HG02884 (cell line): ENCODE measurements at regions not wholly inside any gene's neighbourhood (a gene's known extent, or its start where the extent isn't known, plus 50 kb on each side); places are given as distances from the start of the nearest gene placed in this dataset.

Experiments
- ATAC-seq: cut with Tn5 transposase; IDR thresholded peaks from one replicate; pipeline ENCODE4 v1.9.1; 2021; ENCODE audit warnings: mild to moderate bottlenecking, moderate library complexity; ENCODE audit not compliant: unreplicated experiment

DNA sequence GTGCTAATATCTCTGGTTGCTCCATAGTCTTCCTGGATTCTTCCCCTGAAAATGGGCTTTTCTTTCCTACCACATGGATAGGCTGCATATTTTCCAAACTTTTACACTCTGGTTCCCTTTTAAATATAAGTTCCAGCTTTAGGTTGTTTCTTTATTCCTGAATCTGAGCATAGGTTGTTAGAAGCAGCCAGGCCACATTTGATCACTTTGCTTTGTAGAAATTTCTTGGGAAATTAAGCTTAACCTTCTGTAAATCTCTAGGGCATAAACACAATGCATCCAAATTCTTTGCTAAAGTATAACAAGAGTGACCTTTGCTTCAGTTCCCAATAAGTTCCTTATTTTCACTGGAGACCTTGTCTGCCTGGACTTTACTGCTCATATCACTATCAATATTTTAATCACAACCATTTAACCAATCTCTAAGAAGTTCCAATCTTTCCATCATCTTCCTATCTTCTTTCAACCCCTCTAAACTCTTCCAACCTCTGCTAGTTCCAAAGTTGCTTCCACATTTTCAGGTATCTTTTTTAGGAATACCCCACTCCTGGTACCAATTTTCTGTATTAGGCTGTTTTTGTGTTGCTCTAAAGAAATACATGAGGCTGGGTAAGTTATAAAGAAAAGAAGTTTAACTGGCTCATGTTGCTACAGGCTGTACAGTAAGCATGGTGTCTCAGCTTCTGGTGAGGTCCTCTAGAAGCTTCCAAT lies 389.6 kb upstream of the HS6ST1 start:
- no peak for ATAC-seq

DNA sequence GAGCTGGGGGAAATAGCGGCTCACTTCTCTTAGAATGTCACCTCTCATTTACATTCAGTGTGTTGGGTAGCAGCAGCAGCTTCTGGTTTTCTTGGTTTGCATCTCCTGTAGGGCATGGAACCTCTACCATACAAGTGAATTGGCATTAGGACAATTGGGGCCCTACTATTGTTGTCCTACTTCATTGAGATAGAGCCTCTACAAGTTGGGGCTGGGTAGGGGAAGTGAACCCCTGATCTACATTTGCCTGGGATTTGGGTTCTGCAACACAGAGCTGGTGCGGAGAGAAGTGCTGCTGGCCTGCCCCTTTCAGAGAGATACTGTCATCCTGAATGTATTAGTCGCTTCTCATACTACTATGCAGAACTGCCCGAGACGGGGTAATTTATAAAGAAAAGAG lies 391.6 kb upstream of the HS6ST1 start:
- no peak for ATAC-seq

DNA sequence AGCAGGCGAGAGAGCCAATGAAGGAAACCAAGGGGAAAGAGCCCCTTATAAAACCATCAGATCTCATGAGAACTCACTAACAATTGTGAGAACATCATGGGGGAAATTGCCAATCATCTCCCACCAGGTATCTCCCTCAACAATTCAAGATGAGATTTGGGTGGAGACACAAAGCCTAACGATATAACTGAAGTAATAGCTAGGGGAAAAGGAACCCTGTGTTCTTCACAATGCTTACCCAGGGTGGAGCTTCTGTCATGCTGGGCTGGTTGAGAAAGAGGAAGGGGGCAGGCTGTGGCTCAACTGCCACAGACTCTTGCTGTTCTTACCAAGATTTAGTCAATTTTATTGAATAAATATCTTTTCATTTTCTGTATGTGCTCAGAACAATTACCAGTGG lies 392.1 kb upstream of the HS6ST1 start:
- ATAC-seq = no peak

DNA sequence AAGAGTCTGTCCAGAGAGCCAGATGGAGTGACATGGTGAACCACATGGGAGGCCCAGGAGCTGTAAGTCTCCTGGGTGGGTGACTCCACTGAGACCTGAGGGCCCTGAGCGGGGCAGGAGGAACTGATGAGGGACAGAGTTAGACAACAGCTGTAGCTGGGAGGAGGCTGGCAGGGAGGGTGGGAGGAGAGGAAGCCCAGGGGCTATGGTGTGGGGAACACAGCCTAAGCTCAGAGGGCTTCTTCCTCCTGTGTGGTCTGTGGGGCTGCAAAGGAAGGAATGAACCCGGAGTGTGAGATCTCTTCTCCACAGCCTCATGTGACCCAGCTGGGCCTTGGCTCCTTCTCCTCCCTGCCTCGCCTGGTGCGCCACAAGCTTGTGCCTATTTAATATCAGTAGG lies 395.6 kb upstream of the HS6ST1 start:
- no peak for ATAC-seq

DNA sequence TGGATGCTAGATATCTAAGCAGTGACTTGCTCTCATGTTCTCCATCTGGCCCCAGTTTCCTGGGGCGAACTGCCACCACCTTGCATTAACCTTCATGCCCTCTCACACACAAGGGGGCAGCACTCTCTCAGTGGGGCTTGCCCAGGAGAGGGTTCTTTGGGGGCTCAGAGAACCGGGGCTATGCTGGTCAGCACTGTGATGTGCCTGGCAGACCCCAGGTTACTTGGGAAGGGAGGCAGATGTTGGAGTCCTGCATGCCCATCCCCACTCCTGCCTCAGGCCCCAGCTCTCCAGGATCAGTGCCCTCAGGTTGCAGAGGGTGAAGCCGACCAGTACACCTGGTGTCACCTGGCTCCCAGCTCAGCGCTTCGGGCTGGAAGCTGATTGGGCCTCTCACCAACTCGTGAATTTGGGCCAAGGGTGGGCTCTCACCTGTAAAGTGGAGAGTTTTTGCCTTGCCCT lies 396.2 kb upstream of the HS6ST1 start:
- no peak for ATAC-seq

DNA sequence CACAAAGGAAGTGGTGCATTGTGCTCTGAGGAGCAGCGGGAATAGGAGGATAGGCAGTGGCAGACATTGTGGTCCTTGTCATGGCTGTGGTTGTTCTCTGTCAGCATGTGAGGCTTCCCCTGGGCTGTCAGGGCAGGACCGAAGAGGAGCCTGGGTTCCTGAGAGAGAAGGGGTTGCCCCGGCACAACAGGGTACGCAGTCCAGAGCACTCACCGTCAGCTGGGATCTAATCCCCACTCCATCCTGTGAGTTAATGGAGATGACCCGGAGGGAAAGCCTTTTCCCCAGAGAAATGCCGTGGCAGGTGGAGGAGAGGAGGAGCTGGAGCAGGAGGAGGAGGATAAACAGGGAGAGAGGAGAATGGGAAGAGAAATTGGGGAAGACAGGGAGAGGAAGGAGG lies 396.7 kb upstream of the HS6ST1 start:
- no peak for ATAC-seq

DNA sequence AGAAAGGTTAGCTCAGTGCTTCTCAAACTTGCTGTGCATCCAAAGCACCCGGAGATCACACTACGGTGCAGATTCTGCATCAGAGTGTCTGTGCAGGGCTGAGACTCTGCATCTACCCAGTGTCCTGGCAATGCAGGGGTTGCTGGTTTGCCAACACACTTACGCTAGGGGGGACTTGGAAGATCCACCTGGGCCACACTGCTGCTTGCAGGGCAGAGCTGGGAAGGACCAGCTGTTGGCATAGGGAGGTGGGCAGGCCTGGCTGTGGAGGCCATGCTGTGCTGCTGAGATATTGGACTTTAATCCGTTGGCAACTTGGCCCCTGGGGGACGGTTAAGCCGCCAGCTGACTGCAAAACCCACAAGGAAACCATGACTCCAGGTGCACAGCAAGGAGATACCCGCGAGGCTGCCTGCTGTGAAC lies 397.6 kb upstream of the HS6ST1 start:
- ATAC-seq = no peak

DNA sequence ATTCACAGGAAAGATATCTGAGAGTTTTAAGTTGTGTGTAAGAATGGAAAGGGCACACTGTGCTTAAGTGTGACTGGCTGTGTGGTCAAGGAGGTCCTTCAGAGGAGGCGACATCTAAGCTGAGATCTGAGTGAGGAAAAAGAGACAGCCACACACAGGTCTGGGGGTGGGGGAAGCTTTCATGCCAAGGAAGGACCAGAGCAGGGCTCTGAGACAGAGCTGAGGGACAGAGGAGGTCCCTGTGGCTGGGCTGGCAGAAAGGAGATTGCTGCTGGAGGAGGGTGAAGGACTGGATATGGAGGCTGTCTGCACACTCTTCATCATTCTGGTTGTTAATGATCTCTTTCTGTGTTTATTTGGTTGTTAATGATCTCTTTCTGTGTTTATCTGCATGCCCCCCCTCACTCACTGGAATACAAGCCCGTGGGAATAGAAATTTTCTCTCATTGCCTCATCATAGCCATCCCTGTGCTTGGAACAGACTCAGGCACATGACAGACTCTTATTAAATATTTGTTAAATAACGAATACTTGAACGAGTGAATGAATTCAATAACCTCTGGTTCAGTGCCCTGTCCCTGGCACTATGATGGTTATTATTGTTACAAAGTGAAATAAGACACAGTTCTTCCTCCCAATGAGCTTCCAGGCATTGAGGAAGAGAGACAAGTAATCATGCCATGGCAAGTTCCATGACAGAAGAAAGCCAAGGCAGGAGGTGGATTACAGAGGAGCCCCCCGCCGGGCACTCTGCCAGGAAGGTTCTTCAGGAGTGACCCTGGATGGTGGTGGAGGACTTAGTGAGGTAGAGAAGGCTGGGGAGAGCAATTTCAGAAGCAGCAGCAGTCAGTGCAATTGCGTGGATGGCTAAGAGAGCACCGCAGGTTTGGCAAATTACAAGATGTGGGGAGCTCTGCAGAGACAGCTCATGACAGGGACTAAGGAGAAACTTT lies 399.4 kb upstream of the HS6ST1 start:
- ATAC-seq = no peak

DNA sequence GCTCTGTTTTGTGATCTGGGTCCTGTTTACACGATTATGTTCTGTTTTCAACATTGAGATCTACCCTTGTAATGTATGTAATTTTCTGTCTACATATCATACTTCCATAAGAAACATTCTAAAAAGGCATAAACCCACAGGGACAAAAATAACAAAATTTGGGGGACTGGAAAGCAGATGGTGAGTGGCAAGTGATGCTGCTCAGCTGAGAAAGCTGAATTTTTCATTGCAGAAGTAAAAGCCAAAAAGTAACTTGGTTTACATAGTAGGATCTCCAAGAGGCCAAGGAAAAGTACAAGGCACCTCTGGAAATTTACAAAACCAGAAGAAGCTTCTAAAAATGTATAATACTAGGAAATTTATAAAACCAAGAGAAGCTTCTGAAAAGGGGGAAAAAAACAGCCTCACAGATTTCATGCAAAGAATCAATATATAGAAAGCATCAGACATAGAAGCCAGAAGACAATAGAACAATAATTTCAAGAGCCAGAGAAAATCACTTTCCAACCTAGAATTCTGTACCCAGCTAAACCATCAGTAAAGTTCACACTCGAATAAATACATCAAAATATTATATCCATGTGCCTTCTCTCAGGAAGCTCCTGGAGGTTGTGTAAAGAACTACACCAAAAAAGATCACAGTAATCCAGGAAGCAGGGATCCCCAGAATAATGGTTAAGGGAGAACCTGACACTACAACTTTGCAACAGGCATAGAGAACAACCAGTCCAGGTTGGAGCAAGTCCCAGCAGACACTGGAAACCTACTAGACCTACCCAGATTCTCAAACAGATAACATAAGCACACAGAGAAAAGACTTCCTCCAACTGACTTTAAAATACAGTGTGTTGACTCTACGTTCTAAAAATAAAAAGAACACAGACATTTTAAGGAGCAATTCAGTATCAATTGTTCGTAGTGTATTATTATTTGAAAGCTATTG lies 401.7 kb upstream of the HS6ST1 start:
- ATAC-seq = no peak

DNA sequence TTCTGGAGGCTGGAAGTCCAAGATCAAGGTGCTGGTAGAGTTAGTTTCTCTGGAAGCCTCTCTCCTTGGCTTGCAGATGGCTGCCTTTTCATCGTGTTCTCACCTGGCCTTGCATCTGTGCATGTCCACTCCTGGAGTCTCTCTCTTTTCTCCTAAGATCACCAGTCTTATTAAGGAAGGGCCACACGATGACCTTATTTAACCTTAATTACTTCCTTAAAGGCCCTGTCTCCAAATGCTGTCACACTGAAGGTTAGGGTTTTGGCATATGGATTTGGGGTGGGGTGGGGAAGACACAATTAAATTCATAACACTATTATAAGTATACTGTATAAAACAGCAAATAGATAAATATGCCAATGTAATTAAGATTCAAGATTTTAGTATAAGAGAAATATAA lies 402.4 kb upstream of the HS6ST1 start:
- ATAC-seq = no peak

DNA sequence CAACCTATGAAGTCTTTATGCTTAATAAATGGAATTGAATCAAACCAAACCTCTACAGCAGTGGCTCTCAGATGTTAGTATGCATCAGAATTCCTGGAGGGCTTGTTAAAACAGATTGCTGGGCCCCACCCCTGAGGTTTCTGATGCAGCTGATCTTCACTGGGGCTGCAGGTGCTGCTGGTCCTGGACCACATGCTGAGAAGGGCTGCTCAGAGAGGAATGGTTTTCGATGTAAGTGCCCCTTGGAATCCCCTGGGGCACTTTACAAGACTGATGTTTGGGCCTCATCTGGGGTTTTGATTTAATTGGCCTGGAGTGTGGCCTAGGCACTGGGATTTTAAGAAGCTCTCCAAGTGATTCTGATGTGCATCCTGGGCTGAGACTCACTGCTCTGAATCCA lies 403.8 kb upstream of the HS6ST1 start:
- no peak for ATAC-seq

DNA sequence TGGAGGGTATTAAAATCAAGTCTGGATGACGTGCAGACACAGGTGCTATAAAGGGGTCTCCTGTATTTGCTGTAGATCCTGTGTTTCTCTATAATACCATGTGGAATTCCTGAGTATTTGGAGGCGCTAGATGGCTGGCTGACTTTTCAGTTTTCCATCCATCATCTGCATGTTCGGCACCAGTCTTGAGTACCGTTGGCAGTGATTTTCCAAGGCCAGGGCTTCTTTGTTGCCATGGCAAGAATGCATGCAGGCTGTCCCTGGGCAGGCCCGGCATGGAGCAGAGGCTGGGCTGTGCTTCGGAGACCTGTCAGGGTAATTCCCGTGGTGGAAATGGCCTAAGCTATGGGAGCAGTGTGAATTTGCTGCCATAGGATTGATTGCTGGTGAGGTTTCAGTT lies 405.9 kb upstream of the HS6ST1 start:
- ATAC-seq = no peak

DNA sequence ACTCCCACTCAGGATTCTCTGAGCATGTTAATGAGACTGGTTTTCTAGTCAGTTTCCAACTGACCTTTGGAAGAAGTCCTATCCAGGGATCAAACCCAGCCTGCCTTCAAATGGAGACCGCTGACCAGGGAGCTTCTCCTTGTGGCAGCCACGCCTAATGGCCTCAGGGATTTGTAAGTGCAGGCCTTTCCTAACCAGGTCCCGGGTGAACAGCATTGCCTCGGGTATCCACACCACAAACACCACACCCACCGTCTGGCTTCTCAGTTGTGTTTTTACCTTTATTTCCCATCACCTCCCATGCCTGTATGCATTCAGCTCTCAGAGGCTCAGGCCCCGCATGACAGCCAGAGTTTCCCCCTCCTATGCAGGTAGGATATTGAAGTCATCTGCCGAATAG lies 406.3 kb upstream of the HS6ST1 start:
- ATAC-seq = no peak

DNA sequence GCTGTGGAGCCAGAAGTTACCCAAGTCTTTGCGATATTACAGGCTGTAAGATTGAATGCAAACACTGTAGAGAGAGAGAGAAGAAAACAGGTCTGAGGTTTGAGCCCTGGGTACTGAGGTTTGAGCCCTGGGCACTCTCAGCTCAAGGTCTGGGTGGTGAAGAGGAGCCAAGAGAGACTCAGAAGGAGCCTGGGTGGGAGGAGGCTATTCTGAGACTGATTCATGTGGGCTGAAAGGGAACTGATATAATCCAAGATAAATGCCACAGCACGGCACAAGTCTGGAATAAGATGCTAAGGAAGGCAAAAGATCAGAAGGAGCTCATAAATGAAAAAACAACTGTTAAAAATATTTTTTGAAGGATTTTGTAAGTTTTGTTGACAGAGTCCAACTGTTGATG lies 407.6 kb upstream of the HS6ST1 start:
- no peak for ATAC-seq

DNA sequence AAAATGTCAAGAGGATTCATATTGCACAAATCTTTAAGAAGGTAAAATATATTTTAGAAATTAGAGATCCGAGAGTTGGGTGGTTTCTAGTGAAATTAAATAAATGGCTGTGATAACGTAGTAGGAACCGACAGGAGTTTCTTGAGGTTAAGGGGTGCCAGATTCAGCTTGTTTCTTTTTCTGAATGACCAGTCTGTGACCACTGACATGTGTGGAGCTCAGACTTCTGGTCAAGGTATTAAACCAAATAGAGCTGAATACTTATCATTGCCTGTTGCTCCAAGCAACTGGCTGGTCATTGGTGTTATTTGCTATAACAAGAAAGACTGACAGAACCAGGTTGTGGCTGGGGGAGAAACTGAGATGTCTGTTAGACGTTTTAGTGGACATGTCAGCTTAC lies 408.2 kb upstream of the HS6ST1 start:
- ATAC-seq = no peak

DNA sequence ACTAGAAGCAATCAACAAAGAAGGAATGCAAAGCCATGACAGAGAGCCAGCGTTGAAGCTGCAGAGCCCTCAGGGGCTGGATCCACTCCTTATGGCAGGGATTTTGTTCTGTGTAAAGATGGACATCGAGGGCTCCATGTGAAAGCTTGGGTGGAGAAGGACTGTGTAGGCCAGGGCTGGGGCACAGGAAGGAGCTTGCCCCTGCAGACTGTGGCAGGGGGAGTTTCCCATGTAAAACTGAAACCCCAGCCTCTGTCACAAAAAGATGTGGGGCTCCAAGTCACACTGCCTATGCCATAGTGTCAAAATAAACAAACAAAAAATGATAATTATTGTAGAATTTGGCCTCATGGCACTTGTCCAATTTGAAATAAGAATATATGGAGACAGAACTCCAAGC lies 408.7 kb upstream of the HS6ST1 start:
- peak; percentile 64 for ATAC-seq

DNA sequence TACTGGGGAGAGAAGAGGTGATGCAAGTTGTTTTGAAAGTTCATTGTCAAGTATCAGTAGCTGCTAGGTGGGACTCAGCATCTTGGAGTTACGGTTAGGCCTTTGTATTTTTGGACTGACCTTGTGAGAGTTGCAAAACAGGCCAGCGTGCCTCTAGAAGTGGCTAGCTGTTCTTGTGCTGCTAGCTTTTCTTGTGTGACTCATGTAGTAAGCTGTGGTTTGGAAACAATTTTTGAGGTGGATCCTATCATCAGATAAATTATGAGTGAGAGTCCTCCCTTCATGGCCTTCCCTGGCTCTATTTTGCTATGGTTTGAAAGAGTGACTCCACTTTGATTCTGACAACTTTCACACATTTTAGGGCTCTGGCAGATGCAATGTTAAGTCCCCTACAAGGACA lies 409.2 kb upstream of the HS6ST1 start:
- ATAC-seq = peak; percentile 66

DNA sequence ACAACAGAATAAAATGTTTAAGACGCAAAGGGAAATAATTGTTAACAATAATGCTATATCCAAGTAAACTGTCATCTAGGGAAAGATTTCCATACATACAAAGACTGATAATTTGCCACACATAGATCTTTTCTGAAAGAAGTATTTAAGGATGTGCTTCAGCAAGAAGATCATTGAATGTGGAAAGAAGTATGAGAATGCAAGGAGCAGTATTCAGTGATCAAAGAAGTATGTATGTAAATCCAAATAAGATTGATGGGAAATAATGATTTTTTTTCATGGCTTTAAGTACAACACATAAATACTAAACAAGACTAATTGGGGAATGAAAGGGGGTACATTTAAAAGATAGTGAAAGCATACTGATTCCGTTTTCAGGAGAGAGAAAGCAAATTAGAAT lies 410.4 kb upstream of the HS6ST1 start:
- ATAC-seq = no peak

DNA sequence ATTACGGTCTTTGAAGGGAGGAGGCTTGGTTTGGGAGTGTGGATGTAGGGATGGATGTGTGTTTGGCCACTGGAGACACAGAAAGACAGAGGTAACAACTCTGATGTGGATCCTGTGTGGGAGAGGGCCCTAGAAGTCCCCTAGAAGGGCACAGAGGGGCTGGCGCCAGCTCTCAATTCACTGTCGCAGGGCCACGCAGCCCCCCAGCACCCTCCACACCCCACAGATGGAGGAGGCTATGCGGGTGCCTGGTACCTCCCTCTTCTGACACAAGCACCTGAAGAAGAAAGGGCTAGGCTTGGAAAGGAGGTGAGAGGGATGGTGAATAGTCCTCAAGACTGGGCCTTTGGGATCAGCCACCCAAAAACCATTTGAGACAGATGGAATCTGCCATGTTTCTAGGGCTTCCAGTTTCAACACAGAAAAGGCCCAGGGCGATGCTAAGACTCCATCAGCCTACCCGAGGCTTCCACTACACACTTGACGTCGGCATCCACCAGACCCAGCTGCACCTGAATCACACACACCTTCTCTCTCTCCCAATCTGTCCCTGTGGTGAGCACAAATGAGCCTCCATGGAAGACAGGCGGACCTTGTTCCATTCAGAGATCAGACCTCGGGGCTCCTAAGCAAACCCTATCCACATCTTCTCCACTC lies 413.5 kb upstream of the HS6ST1 start:
- no peak for ATAC-seq

DNA sequence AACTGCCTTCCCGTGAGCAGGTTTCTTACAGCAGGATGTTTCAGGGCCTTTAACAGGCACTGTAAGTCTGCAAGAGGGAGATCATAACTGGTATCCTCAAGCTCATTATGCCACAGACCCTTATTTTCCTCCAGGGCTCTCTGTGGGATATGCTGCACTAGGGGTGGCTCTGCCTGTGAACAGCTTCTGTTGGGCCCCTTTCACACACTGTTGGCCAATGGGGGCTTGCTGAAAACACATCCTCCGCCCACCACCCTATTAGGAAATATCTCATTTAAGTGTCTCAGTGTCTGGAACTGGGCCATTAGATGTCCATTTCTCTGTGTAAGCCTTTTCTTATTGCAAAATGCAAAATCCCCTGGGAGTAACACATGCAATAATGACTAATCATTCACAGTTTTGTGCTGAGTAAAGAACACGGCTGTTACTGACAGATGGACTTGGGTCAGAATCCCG lies 414.3 kb upstream of the HS6ST1 start:
- ATAC-seq = no peak
